GM19351 (cell line): ENCODE measurements at regions not wholly inside any gene's neighbourhood (a gene's known extent, or its start where the extent isn't known, plus 50 kb on each side); places are given as distances from the start of the nearest gene placed in this dataset.
"Not testable (repeated sequence)": the region's sequence is repeated elsewhere in the genome, so short reads cannot be mapped to it uniquely, and the experiment has no call there.

Experiments
- ATAC-seq: cut with Tn5 transposase; IDR thresholded peaks from one replicate; pipeline ENCODE4 v1.9.1; 2021; ENCODE audit warnings: mild to moderate bottlenecking, moderate library complexity; ENCODE audit not compliant: unreplicated experiment

GRCh38 chr5:72599519-72600370, 92.5 kb upstream of the ZNF366 start:
- ATAC-seq: no peak

- ATAC-seq: no peak
Measured at GRCh38 chr5:72599065-72599433, 91.8 kb upstream of the ZNF366 start.

GRCh38 chr5:72598401-72599064, 91.3 kb upstream of the ZNF366 start:
- no peak for ATAC-seq

- no peak for ATAC-seq
Measured at GRCh38 chr5:72597456-72597948, 90.3 kb upstream of the ZNF366 start.

GRCh38 chr5:72596956-72597355, 89.7 kb upstream of the ZNF366 start:
- no peak for ATAC-seq

GRCh38 chr5:72588640-72589039, 81.4 kb upstream of the ZNF366 start:
- ATAC-seq: no peak

GRCh38 chr5:72587661-72588308, 80.6 kb upstream of the ZNF366 start:
- ATAC-seq: no peak

GRCh38 chr5:72586788-72587530, 79.7 kb upstream of the ZNF366 start:
- ATAC-seq: no peak

- peak; percentile 63 for ATAC-seq
Measured at GRCh38 chr5:72584466-72584865, 77.3 kb upstream of the ZNF366 start.

GRCh38 chr5:72579290-72579689, 72.1 kb upstream of the ZNF366 start:
- not testable (repeated sequence) for ATAC-seq

GRCh38 chr5:72572236-72572765, 65.1 kb upstream of the ZNF366 start:
- ATAC-seq: no peak

GRCh38 chr5:72569408-72569944, 62.3 kb upstream of the ZNF366 start:
- no peak for ATAC-seq

GRCh38 chr5:72566746-72567145, 59.5 kb upstream of the ZNF366 start:
- no peak for ATAC-seq

- no peak for ATAC-seq
Measured at GRCh38 chr5:72565513-72566289, 58.5 kb upstream of the ZNF366 start.

- ATAC-seq: no peak
Measured at GRCh38 chr5:72562717-72563116, 55.5 kb upstream of the ZNF366 start.

GRCh38 chr5:72561148-72561972, 54.1 kb upstream of the ZNF366 start:
- no peak for ATAC-seq

- ATAC-seq: no peak
Measured at GRCh38 chr5:72559866-72560766, 52.9 kb upstream of the ZNF366 start.

- ATAC-seq: no peak
Measured at GRCh38 chr5:72558383-72558782, 51.2 kb upstream of the ZNF366 start.
